Adrenal gland (tissue), 9 donors: ENCODE measurements at regions not wholly inside any gene's neighbourhood (a gene's known extent, or its start where the extent isn't known, plus 50 kb on each side); places are given as distances from the start of the nearest gene placed in this dataset.

Source experiments
- DNase-seq, 7 donors: peaks; one replicate each; pipeline ENCODE4 v3.0.0-alpha.2; 2019 to 2020
- H3K27ac ChIP-seq, 5 donors: fragments of 200-600 bp; sonication (generic) in 4 of 5; 1 replicate in 3 of 5; 2 replicates in 2 of 5; pipeline versions ENCODE4 v1.5.1 to v1.8.0; 2016 to 2020; ENCODE audit warnings: mild to moderate bottlenecking in 1 of 5
- H3K27me3 ChIP-seq: fragments of 200-600 bp; 2 replicates; pipeline ENCODE4 v1.8.0; 2021
- H3K36me3 ChIP-seq, 2 donors: fragments of 200-600 bp; replicated peaks in 1 of 2; 1 replicate in 1 of 2; 2 replicates in 1 of 2; pipeline versions ENCODE4 v1.5.1 to v1.8.0; 2018 to 2022
- H3K4me1 ChIP-seq, 2 donors: fragments of 200-600 bp; replicated peaks in 1 of 2; 1 replicate in 1 of 2; 2 replicates in 1 of 2; pipeline versions ENCODE4 v1.5.1 to v1.8.0; 2018 to 2021
- H3K4me3 ChIP-seq, 4 donors: fragments of 200-600 bp; sonication (generic) in 3 of 4; one replicate each; pipeline ENCODE4 v1.5.1; 2016 to 2018
- H3K9me3 ChIP-seq, 3 donors: fragments of 200-600 bp; sonication (generic) in 1 of 3; replicated peaks in 1 of 3; 1 replicate in 2 of 3; 2 replicates in 1 of 3; pipeline versions ENCODE4 v1.5.1 to v1.8.0; 2016 to 2021
- CTCF ChIP-seq, 6 experiments: fragments of 450-650 bp in 4 of 6; fragments of 200-600 bp in 2 of 6; sonication (generic) in 1 of 6; IDR thresholded peaks; 1 replicate in 5 of 6; 2 replicates in 1 of 6; pipeline versions ENCODE4 v1.5.1 to v1.8.0; 2016 to 2021; ENCODE audit warnings: antibody characterized with exemption in 6 of 6, mild to moderate bottlenecking in 2 of 6, moderate library complexity in 1 of 6
- POLR2A ChIP-seq, 2 donors: fragments of 450-650 bp; IDR thresholded peaks; one replicate each; pipeline ENCODE4 v1.6.1; 2017; ENCODE audit warnings: antibody characterized with exemption in 2 of 2, mild to moderate bottlenecking in 2 of 2, moderate library complexity in 1 of 2
- WGBS, 4 donors: extraction: QIAGEN DNeasy Blood & Tissue Kit in 2 of 4; methylation state at CpG; one replicate each; pipeline versions ENCODE4 v1.1.5 to v1.1.7; 2013 to 2017; 5-methylcytosine and 5-hydroxymethylcytosine counted together
- intact Hi-C, 2 donors: fragments of 100-400 bp; cut with DNase I; formaldehyde crosslinking; loops; one replicate each; pipeline versions ENCODE4 v1.14.1 to v1.15.0; 2022 to 2023
- donor health status: healthy with polysubstance abuse.
- donor health status: Bipolar disorder and iron deficiency.
- donor health status: DM: yes; HTN: yes; CAD: no.
- donor health status: DM: no; HTN: no; CAD: no.
- donor health status: DM: no; HTN: no; CAD: no.

- H3K36me3 ChIP-seq: no peaks in the 10 kb centered on the region
- H3K4me1 ChIP-seq: no peaks in the 10 kb centered on the region
- no peak overlapping the region for H3K27ac ChIP-seq
- TF ChIP-seq POLR2A (IDR thresholded peaks at IDR 0.05) (no peak), CTCF (IDR thresholded peaks at IDR 0.05) (no peak)
- intact Hi-C loops: no loop called here
- no peaks in the 10 kb centered on the region for H3K27me3 ChIP-seq
- no peaks in the 10 kb centered on the region for H3K9me3 ChIP-seq
- DNase-seq: no peak
- no peak overlapping the region for H3K4me3 ChIP-seq
Observed at GRCh38 chr5:23204111-23204510, 303.3 kb upstream of the PRDM9 start.

DNA sequence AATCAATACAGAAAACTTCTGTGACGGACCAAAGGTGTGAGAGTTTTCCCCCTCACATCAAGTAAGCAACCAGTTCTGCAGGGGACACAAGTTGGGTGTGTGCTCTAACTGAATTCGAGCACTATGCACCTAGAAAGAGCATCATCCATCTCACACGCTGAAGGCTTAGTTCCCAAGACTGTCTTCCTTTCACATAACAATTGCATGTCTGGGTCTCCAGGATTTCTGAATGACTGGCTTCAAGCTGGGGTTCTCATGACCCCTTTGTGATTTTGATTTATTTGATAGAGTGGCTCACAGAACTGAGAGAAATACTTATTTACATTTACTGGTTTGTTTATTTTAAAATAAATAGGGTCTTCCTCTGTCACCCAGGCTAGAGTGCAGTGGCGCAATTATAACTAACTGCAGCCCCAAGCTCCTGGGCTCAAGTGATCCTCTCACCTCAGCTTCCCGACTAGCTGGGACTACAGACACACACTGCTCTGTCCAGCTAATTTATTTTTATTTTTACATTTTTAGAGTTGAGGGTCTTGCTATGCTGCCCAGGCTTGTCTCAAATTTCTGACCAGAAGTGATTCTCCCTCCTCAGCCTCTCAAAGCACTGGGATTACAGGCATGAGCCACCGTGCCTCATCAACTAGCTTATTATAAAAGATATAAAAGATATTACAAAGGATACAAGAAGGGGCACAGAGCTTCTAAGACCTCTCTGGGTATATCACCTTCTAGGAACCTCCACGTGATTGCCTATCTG lies 316.7 kb upstream of the CDH12 start:
- intact Hi-C loops: no loop called here
- Histone ChIP-seq H3K27me3 (no peaks in the 10 kb centered on the region), H3K27ac (no peak overlapping the region), H3K4me3 (no peak overlapping the region), H3K36me3 (no peaks in the 10 kb centered on the region), H3K9me3 (no peaks in the 10 kb centered on the region), H3K4me1 (no peaks in the 10 kb centered on the region)
- 62 to 68% (median 65%) methylated on average over 7 of the region's 7 CpGs for WGBS, 4 donors
- DNase-seq: no peak
- TF ChIP-seq POLR2A (IDR thresholded peaks at IDR 0.05): no peak
- no peak for TF ChIP-seq CTCF (IDR thresholded peaks at IDR 0.05)

DNA sequence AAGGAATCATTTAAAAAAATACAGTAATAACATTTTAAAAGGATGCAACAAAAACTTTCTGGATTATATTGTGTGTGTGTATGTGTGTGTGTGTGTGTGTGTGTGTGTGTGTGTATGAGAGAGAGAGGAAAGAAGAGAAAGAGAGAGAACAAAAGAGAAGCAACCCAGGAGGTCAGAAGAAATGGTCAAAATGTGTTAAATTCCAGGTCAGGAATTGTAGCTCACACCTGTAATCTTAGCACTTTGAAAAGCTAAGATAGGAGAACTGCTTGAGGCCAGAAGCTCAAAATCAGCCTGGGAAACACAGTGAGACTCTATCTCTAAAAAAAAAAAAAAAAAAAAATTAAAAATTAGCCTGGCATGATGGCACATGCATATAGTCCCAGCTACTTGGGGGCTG lies 311.8 kb upstream of the CDH12 start:
- Histone ChIP-seq H3K27me3 (no peaks in the 10 kb centered on the region), H3K27ac (no peak overlapping the region), H3K36me3 (no peaks in the 10 kb centered on the region), H3K9me3 (no peaks in the 10 kb centered on the region), H3K4me3 (no peak overlapping the region), H3K4me1 (no peaks in the 10 kb centered on the region)
- TF ChIP-seq CTCF (IDR thresholded peaks at IDR 0.05) (no peak), POLR2A (IDR thresholded peaks at IDR 0.05) (no peak)
- no peak for DNase-seq
- intact Hi-C loops: no loop called here

GRCh38 chr5:23158179-23158578 lies 305.0 kb upstream of the CDH12 start:
- Histone ChIP-seq H3K36me3 (no peaks in the 10 kb centered on the region), H3K4me1 (no peaks in the 10 kb centered on the region), H3K9me3 (no peaks in the 10 kb centered on the region), H3K27ac (no peak overlapping the region), H3K27me3 (no peaks in the 10 kb centered on the region), H3K4me3 (no peak overlapping the region)
- TF ChIP-seq POLR2A (IDR thresholded peaks at IDR 0.05) (no peak), CTCF (IDR thresholded peaks at IDR 0.05) (no peak)
- DNase-seq: no peak
- WGBS, 4 donors: 84 to 85% (median 84%) methylated on average over 2 of the region's 2 CpGs
- intact Hi-C loops: no loop called here
